ENCODE measurements at regions not wholly inside any gene's neighbourhood (a gene's known extent, or its start where the extent isn't known, plus 50 kb on each side); places are given as distances from the start of the nearest gene placed in this dataset.
"Not testable (repeated sequence)": the region's sequence is repeated elsewhere in the genome, so short reads cannot be mapped to it uniquely, and the experiment has no call there.

- DNase-seq (peak; percentile 52 to 85 (median 68)), ATAC-seq (peak; percentile 51 to 74)
- no peak overlapping the region for H3K4me3 ChIP-seq (ENCODE audit: low read length)
- intact Hi-C loops (cut with DNase I) = no loop called here
- 79% methylated on average over 5 of the region's 5 CpGs for WGBS
- H3K4me1 ChIP-seq (ENCODE audit: control insufficient read depth, insufficient read depth, low read length) = no peaks in the 10 kb centered on the region
- H3K27ac ChIP-seq (ENCODE audit: low read length) = no peak overlapping the region
- H3K9me3 ChIP-seq (ENCODE audit: control insufficient read depth, low read length) = no peaks in the 10 kb centered on the region
- no peaks in the 10 kb centered on the region for H3K27me3 ChIP-seq (ENCODE audit: control insufficient read depth, insufficient read depth)
Measured at GRCh38 chr7:81005254-81005653, 86.4 kb upstream of the SEMA3C start.

GRCh38 chr7:81004098-81004497, 85.2 kb upstream of the SEMA3C start:
- ATAC-seq = peak; percentile 55 to 59
- no peaks in the 10 kb centered on the region for H3K27me3 ChIP-seq (ENCODE audit: control insufficient read depth, insufficient read depth)
- H3K4me1 ChIP-seq (ENCODE audit: control insufficient read depth, insufficient read depth, low read length) = no peaks in the 10 kb centered on the region
- WGBS = 62% methylated on average over 1 of the region's 1 CpG
- H3K9me3 ChIP-seq (ENCODE audit: control insufficient read depth, low read length) = no peaks in the 10 kb centered on the region
- peak in 1 of 3 donors; percentile 15 for DNase-seq
- H3K27ac ChIP-seq (ENCODE audit: low read length) = no peak overlapping the region
- no peak overlapping the region for H3K4me3 ChIP-seq (ENCODE audit: low read length)
- intact Hi-C loops (cut with DNase I) = no loop called here

GRCh38 chr7:81003326-81003725, 84.5 kb upstream of the SEMA3C start:
- DNase-seq (no peak), ATAC-seq (no peak)
- Histone ChIP-seq H3K4me3 (ENCODE audit: low read length) (no peak overlapping the region), H3K27me3 (ENCODE audit: control insufficient read depth, insufficient read depth) (no peaks in the 10 kb centered on the region), H3K4me1 (ENCODE audit: control insufficient read depth, insufficient read depth, low read length) (no peaks in the 10 kb centered on the region), H3K27ac (ENCODE audit: low read length) (no peak overlapping the region), H3K9me3 (ENCODE audit: control insufficient read depth, low read length) (no peaks in the 10 kb centered on the region)
- 49% methylated on average over 3 of the region's 3 CpGs for WGBS
- intact Hi-C loops (cut with DNase I) = no loop called here

- Histone ChIP-seq H3K9me3 (ENCODE audit: control insufficient read depth, low read length) (no peaks in the 10 kb centered on the region), H3K27ac (ENCODE audit: low read length) (no peak overlapping the region), H3K27me3 (ENCODE audit: control insufficient read depth, insufficient read depth) (no peaks in the 10 kb centered on the region), H3K4me3 (ENCODE audit: low read length) (no peak overlapping the region), H3K4me1 (ENCODE audit: control insufficient read depth, insufficient read depth, low read length) (no peaks in the 10 kb centered on the region)
- intact Hi-C loops (cut with DNase I) = no loop called here
- ATAC-seq (no peak), DNase-seq (no peak)
Measured at GRCh38 chr7:81002421-81002820, 83.6 kb upstream of the SEMA3C start.

GRCh38 chr7:80999771-81000170, 80.9 kb upstream of the SEMA3C start:
- Histone ChIP-seq H3K27ac (ENCODE audit: low read length) (no peak overlapping the region), H3K4me1 (ENCODE audit: control insufficient read depth, insufficient read depth, low read length) (no peaks in the 10 kb centered on the region), H3K27me3 (ENCODE audit: control insufficient read depth, insufficient read depth) (no peaks in the 10 kb centered on the region), H3K9me3 (ENCODE audit: control insufficient read depth, low read length) (no peaks in the 10 kb centered on the region), H3K4me3 (ENCODE audit: low read length) (no peak overlapping the region)
- ATAC-seq (no peak), DNase-seq (no peak)
- WGBS = 88% methylated on average over 2 of the region's 2 CpGs
- intact Hi-C loops (cut with DNase I) = no loop called here

GRCh38 chr7:80999100-80999499, 80.2 kb upstream of the SEMA3C start:
- no peaks in the 10 kb centered on the region for H3K4me1 ChIP-seq (ENCODE audit: control insufficient read depth, insufficient read depth, low read length)
- no peaks in the 10 kb centered on the region for H3K9me3 ChIP-seq (ENCODE audit: control insufficient read depth, low read length)
- no peak overlapping the region for H3K4me3 ChIP-seq (ENCODE audit: low read length)
- ATAC-seq = no peak
- WGBS = 80% methylated on average over 3 of the region's 3 CpGs
- no peak overlapping the region for H3K27ac ChIP-seq (ENCODE audit: low read length)
- no peaks in the 10 kb centered on the region for H3K27me3 ChIP-seq (ENCODE audit: control insufficient read depth, insufficient read depth)
- no peak for DNase-seq
- intact Hi-C loops (cut with DNase I) = no loop called here

- no peaks in the 10 kb centered on the region for H3K9me3 ChIP-seq (ENCODE audit: control insufficient read depth, low read length)
- DNase-seq = no peak
- intact Hi-C loops (cut with DNase I) = no loop called here
- H3K27ac ChIP-seq (ENCODE audit: low read length) = no peak overlapping the region
- no peaks in the 10 kb centered on the region for H3K4me1 ChIP-seq (ENCODE audit: control insufficient read depth, insufficient read depth, low read length)
- no peaks in the 10 kb centered on the region for H3K27me3 ChIP-seq (ENCODE audit: control insufficient read depth, insufficient read depth)
- H3K4me3 ChIP-seq (ENCODE audit: low read length) = no peak overlapping the region
- 87% methylated on average over 7 of the region's 7 CpGs for WGBS
- ATAC-seq = no peak
Measured at GRCh38 chr7:80997841-80998240, 79.0 kb upstream of the SEMA3C start.

- H3K4me1 ChIP-seq (ENCODE audit: control insufficient read depth, insufficient read depth, low read length); H3K27ac ChIP-seq (ENCODE audit: low read length); H3K4me3 ChIP-seq (ENCODE audit: low read length); H3K9me3 ChIP-seq (ENCODE audit: control insufficient read depth, low read length); intact Hi-C loops (cut with DNase I); ATAC-seq; DNase-seq; H3K27me3 ChIP-seq (ENCODE audit: control insufficient read depth, insufficient read depth): not testable (repeated sequence)
- WGBS = 91% methylated on average over 2 of the region's 2 CpGs
Measured at GRCh38 chr7:80996236-80996635, 77.4 kb upstream of the SEMA3C start.

- H3K27ac ChIP-seq (ENCODE audit: low read length) = no peak overlapping the region
- no peaks in the 10 kb centered on the region for H3K4me1 ChIP-seq (ENCODE audit: control insufficient read depth, insufficient read depth, low read length)
- no peak overlapping the region for H3K4me3 ChIP-seq (ENCODE audit: low read length)
- no peaks in the 10 kb centered on the region for H3K27me3 ChIP-seq (ENCODE audit: control insufficient read depth, insufficient read depth)
- intact Hi-C loops (cut with DNase I) = no loop called here
- DNase-seq (no peak), ATAC-seq (no peak)
- 89% methylated on average over 5 of the region's 5 CpGs for WGBS
- H3K9me3 ChIP-seq (ENCODE audit: control insufficient read depth, low read length) = no peaks in the 10 kb centered on the region
Measured at GRCh38 chr7:80991654-80992053, 72.8 kb upstream of the SEMA3C start.

GRCh38 chr7:80984619-80985018, 65.8 kb upstream of the SEMA3C start:
- WGBS = 51% methylated on average over 1 of the region's 1 CpG
- H3K27ac ChIP-seq (ENCODE audit: low read length) = no peak overlapping the region
- no peaks in the 10 kb centered on the region for H3K27me3 ChIP-seq (ENCODE audit: control insufficient read depth, insufficient read depth)
- ATAC-seq (no peak), DNase-seq (no peak)
- no peaks in the 10 kb centered on the region for H3K4me1 ChIP-seq (ENCODE audit: control insufficient read depth, insufficient read depth, low read length)
- no peaks in the 10 kb centered on the region for H3K9me3 ChIP-seq (ENCODE audit: control insufficient read depth, low read length)
- intact Hi-C loops (cut with DNase I) = no loop called here
- no peak overlapping the region for H3K4me3 ChIP-seq (ENCODE audit: low read length)

GRCh38 chr7:80981405-80981804, 62.6 kb upstream of the SEMA3C start:
- WGBS = 69% methylated on average over 3 of the region's 3 CpGs
- ATAC-seq (no peak), DNase-seq (no peak)
- Histone ChIP-seq H3K4me3 (ENCODE audit: low read length) (no peak overlapping the region), H3K27me3 (ENCODE audit: control insufficient read depth, insufficient read depth) (no peaks in the 10 kb centered on the region), H3K9me3 (ENCODE audit: control insufficient read depth, low read length) (no peaks in the 10 kb centered on the region), H3K4me1 (ENCODE audit: control insufficient read depth, insufficient read depth, low read length) (no peaks in the 10 kb centered on the region), H3K27ac (ENCODE audit: low read length) (no peak overlapping the region)
- intact Hi-C loops (cut with DNase I) = no loop called here

GRCh38 chr7:80977751-80978150, 58.9 kb upstream of the SEMA3C start:
- ATAC-seq (no peak), DNase-seq (no peak)
- Histone ChIP-seq H3K4me3 (ENCODE audit: low read length) (no peak overlapping the region), H3K9me3 (ENCODE audit: control insufficient read depth, low read length) (no peaks in the 10 kb centered on the region), H3K27ac (ENCODE audit: low read length) (no peak overlapping the region), H3K27me3 (ENCODE audit: control insufficient read depth, insufficient read depth) (no peaks in the 10 kb centered on the region), H3K4me1 (ENCODE audit: control insufficient read depth, insufficient read depth, low read length) (no peaks in the 10 kb centered on the region)
- intact Hi-C loops (cut with DNase I) = no loop called here
- 58% methylated on average over 1 of the region's 1 CpG for WGBS

Measured in right cardiac atrium (tissue), 5 donors.